HepG2 (cell line): ENCODE measurements at regions not wholly inside any gene's neighbourhood (a gene's known extent, or its start where the extent isn't known, plus 50 kb on each side); places are given as distances from the start of the nearest gene placed in this dataset.

ENCODE experiments used
- ATAC-seq: fragments of 200-7000 bp; cut with Tn5 transposase; 3 replicates; pipeline ENCODE4 v1.9.1; 2020; ENCODE audit warnings: mild to moderate bottlenecking, moderate library complexity
- BruUV-seq: library from RNA; stranded (reverse); fragments of 400-500 nt; replicated peaks from 2 replicates; lab custom pipeline; 2021; lab: Mats Ljungman, UMichigan
- CTCF ChIA-PET: fragments of 300-600 bp; formaldehyde crosslinking; extraction: SDS; loops from one replicate; lab custom pipeline; 2021; ENCODE audit warnings: low total read pairs, inconsistent platforms, low intra/inter-chr PET ratio; lab: Yijun Ruan, JAX
- POLR2A ChIA-PET: fragments of 350-600 bp; sonication (Branson Sonifier 250); formaldehyde crosslinking; loops from one replicate; lab custom pipeline; 2020; ENCODE audit warnings: antibody characterized with exemption, inconsistent platforms; lab: Yijun Ruan, JAX
- DNase-seq: peaks from one replicate; pipeline ENCODE4 v3.0.0-alpha.2; 2015; ENCODE audit warnings: low spot score
- FAIRE-seq: peaks from 3 replicates; lab custom pipeline; 2011; peaks lifted over from hg19 to GRCh38; lab: Jason Lieb, UNC
- H2AFZ ChIP-seq: one replicate; pipeline ENCODE4 v1.6.1; 2011; ENCODE audit warnings: low read length, inconsistent platforms
- H3K27ac ChIP-seq: fragments of 300-600 bp; 3 replicates; pipeline ENCODE4 v1.8.0; 2011; ENCODE audit warnings: mixed run types, mild to moderate bottlenecking, mixed read lengths, low read length, inconsistent platforms; ENCODE audit not compliant: insufficient read depth; ENCODE audit errors: extremely low read length
- H3K27me3 ChIP-seq, 2 experiments: fragments of 200-600 bp in 1 of 2; 2 replicates in 1 of 2; 3 replicates in 1 of 2; pipeline versions ENCODE4 v1.6.0 to v1.8.0; 2011; ENCODE audit warnings: low read length in 2 of 2, mild to moderate bottlenecking in 2 of 2, moderate library complexity in 2 of 2, inconsistent platforms in 1 of 2; ENCODE audit not compliant: insufficient read depth in 2 of 2, control insufficient read depth in 1 of 2
- H3K36me3 ChIP-seq, 2 experiments: fragments of 200-600 bp in 1 of 2; replicated peaks in 1 of 2; 2 replicates in 1 of 2; 3 replicates in 1 of 2; pipeline versions ENCODE4 v1.5.1 to v1.8.0; 2011; ENCODE audit warnings: low read length in 2 of 2, inconsistent platforms in 1 of 2; ENCODE audit not compliant: insufficient read depth in 2 of 2, control insufficient read depth in 1 of 2
- H3K4me1 ChIP-seq: 2 replicates; pipeline ENCODE4 v1.5.1; 2012; ENCODE audit warnings: low read length, inconsistent platforms; ENCODE audit not compliant: insufficient read depth
- H3K4me2 ChIP-seq: 2 replicates; pipeline ENCODE4 v1.6.0; 2011; ENCODE audit warnings: low read depth, low read length, inconsistent platforms
- H3K4me3 ChIP-seq, 3 experiments: fragments of 200-600 bp in 1 of 3; sonication (generic), shearing (Covaris generic) in 1 of 3; replicated peaks in 1 of 3; 2 replicates each; pipeline ENCODE4 v1.5.1; 2011 to 2016; ENCODE audit warnings: low read length in 3 of 3, inconsistent platforms in 2 of 3, low read depth in 2 of 3, mild to moderate bottlenecking in 2 of 3, control low read depth in 1 of 3, mixed read lengths in 1 of 3; ENCODE audit not compliant: insufficient read depth in 1 of 3
- H3K79me2 ChIP-seq: one replicate; pipeline ENCODE4 v1.6.1; 2011; ENCODE audit warnings: low read length, inconsistent platforms; ENCODE audit not compliant: insufficient read depth
- H3K9ac ChIP-seq: 2 replicates; pipeline ENCODE4 v1.6.0; 2011; ENCODE audit warnings: mild to moderate bottlenecking, low read depth, low read length, inconsistent platforms; ENCODE audit not compliant: insufficient read depth
- H3K9me3 ChIP-seq: 2 replicates; pipeline ENCODE4 v1.5.1; 2012; ENCODE audit warnings: mild to moderate bottlenecking, low read length
- H4K20me1 ChIP-seq: 2 replicates; pipeline ENCODE4 v1.6.0; 2011; ENCODE audit warnings: inconsistent platforms, mild to moderate bottlenecking, low read length, moderate library complexity; ENCODE audit not compliant: insufficient read depth
- CREM ChIP-seq, 2 experiments: sonication (generic) in 1 of 2; formaldehyde crosslinking in 1 of 2; IDR thresholded peaks; 2 replicates each; pipeline versions ENCODE4 v1.4.0 to v1.6.1; 2016 to 2020; ENCODE audit warnings: antibody characterized with exemption in 1 of 2, mild to moderate bottlenecking in 1 of 2, missing genetic modification reagents in 1 of 2
- E2F1 ChIP-seq: sonication (generic); formaldehyde crosslinking; IDR thresholded peaks from 2 replicates; pipeline ENCODE4 v1.5.0; 2020; ENCODE audit warnings: missing genetic modification reagents
- GATAD2A ChIP-seq: IDR thresholded peaks from 2 replicates; pipeline ENCODE4 v1.6.1; 2016
- KMT2A ChIP-seq: sonication (generic); formaldehyde crosslinking; IDR thresholded peaks from 2 replicates; pipeline ENCODE4 v1.4.0; 2020; ENCODE audit warnings: missing genetic modification reagents
- LCORL ChIP-seq, 2 experiments: fragments of 450-650 bp in 1 of 2; sonication (generic) in 1 of 2; formaldehyde crosslinking in 1 of 2; IDR thresholded peaks; 2 replicates each; pipeline versions ENCODE4 v1.5.0 to v1.6.1; 2017 to 2020; ENCODE audit warnings: antibody characterized with exemption in 1 of 2, missing genetic modification reagents in 1 of 2
- NONO ChIP-seq, 2 experiments: fragments of 450-650 bp in 1 of 2; sonication (generic) in 1 of 2; formaldehyde crosslinking in 1 of 2; IDR thresholded peaks in 1 of 2; conservative IDR thresholded peaks in 1 of 2; 2 replicates each; pipeline versions ENCODE4 v1.6.1 to v1.8.0; 2017 to 2022; ENCODE audit warnings: mild to moderate bottlenecking in 1 of 2, missing genetic modification reagents in 1 of 2, moderate library complexity in 1 of 2
- RARG ChIP-seq: sonication (generic); formaldehyde crosslinking; IDR thresholded peaks from 2 replicates; pipeline ENCODE4 v1.4.0; 2020; ENCODE audit warnings: low read depth, mild to moderate bottlenecking, missing genetic modification reagents
- REPIN1 ChIP-seq: sonication (generic); formaldehyde crosslinking; IDR thresholded peaks from 2 replicates; pipeline ENCODE4 v1.8.0; 2022; ENCODE audit warnings: missing genetic modification reagents, low read depth, mild to moderate bottlenecking, borderline replicate concordance
- SATB2 ChIP-seq: sonication (generic); formaldehyde crosslinking; IDR thresholded peaks from 2 replicates; pipeline ENCODE4 v1.5.0; 2020; ENCODE audit warnings: missing genetic modification reagents
- SOX5 ChIP-seq: IDR thresholded peaks from 2 replicates; pipeline ENCODE4 v1.6.1; 2016; ENCODE audit warnings: borderline replicate concordance
- USF2 ChIP-seq, 2 experiments: sonication (generic) in 1 of 2; formaldehyde crosslinking in 1 of 2; IDR thresholded peaks; 2 replicates each; pipeline versions ENCODE4 v1.5.1 to v1.6.1; 2011 to 2020; ENCODE audit warnings: borderline replicate concordance in 1 of 2, low read depth in 1 of 2, low read length in 1 of 2, mild to moderate bottlenecking in 1 of 2, missing genetic modification reagents in 1 of 2, moderate library complexity in 1 of 2
- ZNF264 ChIP-seq: sonication (generic); formaldehyde crosslinking; IDR thresholded peaks from 2 replicates; pipeline ENCODE4 v1.4.0; 2020; ENCODE audit warnings: missing genetic modification reagents
- ZNF30 ChIP-seq: sonication (generic); formaldehyde crosslinking; IDR thresholded peaks from 2 replicates; pipeline ENCODE4 v1.5.0; 2020; ENCODE audit warnings: mild to moderate bottlenecking, missing genetic modification reagents
- ZNF513 ChIP-seq: sonication (generic); formaldehyde crosslinking; conservative IDR thresholded peaks from 2 replicates; pipeline ENCODE4 v1.5.0; 2020; ENCODE audit warnings: missing genetic modification reagents
- ZNF615 ChIP-seq: sonication (generic); formaldehyde crosslinking; IDR thresholded peaks from 2 replicates; pipeline ENCODE4 v1.5.0; 2020; ENCODE audit warnings: mild to moderate bottlenecking, missing genetic modification reagents, borderline replicate concordance
- ZSCAN5A ChIP-seq: sonication (generic); formaldehyde crosslinking; IDR thresholded peaks from 2 replicates; pipeline ENCODE4 v1.8.0; 2022; ENCODE audit warnings: mild to moderate bottlenecking, missing genetic modification reagents, borderline replicate concordance
- WGBS: methylation state at CpG from one replicate; pipeline ENCODE4 v1.1.6; 2017; ENCODE audit warnings: low lambda C conversion rate; 5-methylcytosine and 5-hydroxymethylcytosine counted together
- in situ Hi-C: cut with HindIII; loops from 2 replicates; pipeline ENCODE4 v1.10.0; 2017; ENCODE audit warnings: low pct_unique_long_range_greater_than_20kb; ENCODE audit not compliant: extremely low pct_ligation_motif_present
- intact Hi-C: fragments of 100-400 bp; cut with micrococcal nuclease; formaldehyde crosslinking; loops from one replicate; pipeline ENCODE4 v1.10.0; 2022; ENCODE audit not compliant: unreplicated experiment

GRCh38 chr3:40875581-40875980 lies 323.7 kb upstream of the CTNNB1 start:
- no peak for TF ChIP-seq SOX5 (CRISPR knock-in tag)
- TF ChIP-seq GATAD2A (CRISPR knock-in tag), result no peak
- TF ChIP-seq NONO (IDR thresholded peaks at IDR 0.05), result no peak
- TF ChIP-seq NONO (CRISPR knock-in tag; conservative IDR thresholded peaks at IDR 0.05), result no peak
- TF ChIP-seq KMT2A (CRISPR knock-in tag), result no peak
- TF ChIP-seq ZNF264 (CRISPR knock-in tag), result no peak
- no peak for TF ChIP-seq USF2 (IDR thresholded peaks at IDR 0.05; ENCODE audit: low read depth, low read length)
- TF ChIP-seq USF2 (CRISPR knock-in tag; IDR thresholded peaks at IDR 0.05; ENCODE audit: borderline replicate concordance), result no peak
- no peak for TF ChIP-seq ZNF615 (CRISPR knock-in tag)
- no peak for TF ChIP-seq CREM (IDR thresholded peaks at IDR 0.05)
- no peak for TF ChIP-seq CREM (CRISPR knock-in tag; IDR thresholded peaks at IDR 0.05)
- TF ChIP-seq REPIN1 (CRISPR knock-in tag), result no peak
- no peak for TF ChIP-seq ZNF513
- no peak for TF ChIP-seq LCORL (IDR thresholded peaks at IDR 0.05)
- no peak for TF ChIP-seq LCORL (CRISPR knock-in tag; IDR thresholded peaks at IDR 0.05)
- no peak for TF ChIP-seq SATB2 (CRISPR knock-in tag)
- no peak for TF ChIP-seq ZSCAN5A (CRISPR knock-in tag)
- TF ChIP-seq RARG, result no peak
- TF ChIP-seq ZNF30 (CRISPR knock-in tag), result no peak
- TF ChIP-seq E2F1 (CRISPR knock-in tag), result no peak
- no peaks in the 10 kb centered on the region for H3K36me3 ChIP-seq
- no peak overlapping the region for H3K4me2 ChIP-seq
- peaks cover 73% of the 10 kb centered on the region for H3K4me1 ChIP-seq
- no peaks in the 10 kb centered on the region for H3K79me2 ChIP-seq
- WGBS, result 14% methylated on average over 1 of the region's 1 CpG
- no peak overlapping the region for H2AFZ ChIP-seq
- H3K4me3 ChIP-seq, result no peak overlapping the region
- no peaks in the 10 kb centered on the region for H3K9me3 ChIP-seq
- POLR2A ChIA-PET, result no interaction called here
- intact Hi-C loops, result loop anchor here (10.0 kb wide), 2 partner anchors 71 to 291 kb away; no protein-coding TSS in a partner anchor
- ATAC-seq (no peak), DNase-seq (no peak), FAIRE-seq (no peak)
- CTCF ChIA-PET, result no interaction called here
- no peaks in the 10 kb centered on the region for H4K20me1 ChIP-seq
- in situ Hi-C loops, result no loop called here
- H3K9ac ChIP-seq, result no peak overlapping the region
- H3K27ac ChIP-seq, result no peak overlapping the region
- BruUV-seq, result no TSS peak
- H3K27me3 ChIP-seq, result no peaks in the 10 kb centered on the region
